HS-27A (cell line): ENCODE measurements at regions not wholly inside any gene's neighbourhood (a gene's known extent, or its start where the extent isn't known, plus 50 kb on each side); places are given as distances from the start of the nearest gene placed in this dataset.
"Not testable (repeated sequence)": the region's sequence is repeated elsewhere in the genome, so short reads cannot be mapped to it uniquely, and the experiment has no call there.

ENCODE experiments used
- DNase-seq: peaks from one replicate; pipeline ENCODE4 v3.0.0-alpha.2; 2012; ENCODE audit warnings: low read depth, missing footprints

- no peak for DNase-seq
These were observed 437.3 kb downstream of the NSUN3 start for GRCh38 chr3:94500146-94500545.

- not testable (repeated sequence) for DNase-seq
These were observed 444.5 kb downstream of the NSUN3 start for GRCh38 chr3:94507354-94507753.

- no peak for DNase-seq
These were observed 450.0 kb downstream of the NSUN3 start for GRCh38 chr3:94512876-94513275.

GRCh38 chr3:94513600-94513999 lies 450.7 kb downstream of the NSUN3 start:
- no peak for DNase-seq

GRCh38 chr3:94515983-94516382 lies 453.1 kb downstream of the NSUN3 start:
- DNase-seq = no peak

GRCh38 chr3:94520364-94520763 lies 457.5 kb downstream of the NSUN3 start:
- DNase-seq = no peak

GRCh38 chr3:94522488-94522887 lies 459.6 kb downstream of the NSUN3 start:
- DNase-seq = no peak

- DNase-seq = no peak
These were observed 461.4 kb downstream of the NSUN3 start for GRCh38 chr3:94524102-94524919.

GRCh38 chr3:94525043-94525442 lies 462.2 kb downstream of the NSUN3 start:
- no peak for DNase-seq

- DNase-seq = no peak
These were observed 467.0 kb downstream of the NSUN3 start for GRCh38 chr3:94529816-94530215.

GRCh38 chr3:94532951-94533350 lies 470.1 kb downstream of the NSUN3 start:
- DNase-seq = no peak

- no peak for DNase-seq
These were observed 477.1 kb downstream of the NSUN3 start for GRCh38 chr3:94539937-94540336.

- no peak for DNase-seq
These were observed 480.3 kb downstream of the NSUN3 start for GRCh38 chr3:94543161-94543560.

- DNase-seq = peak; percentile 33
These were observed 481.4 kb downstream of the NSUN3 start for GRCh38 chr3:94544131-94544789.

GRCh38 chr3:94548581-94549316 lies 485.9 kb downstream of the NSUN3 start:
- no peak for DNase-seq

- DNase-seq = no peak
These were observed 498.2 kb downstream of the NSUN3 start for GRCh38 chr3:94561094-94561493.

- DNase-seq = no peak
These were observed 501.4 kb downstream of the NSUN3 start for GRCh38 chr3:94564247-94564646.

- DNase-seq = no peak
These were observed 505.2 kb downstream of the NSUN3 start for GRCh38 chr3:94568041-94568440.

GRCh38 chr3:94573337-94573736 lies 510.5 kb downstream of the NSUN3 start:
- no peak for DNase-seq

- DNase-seq = no peak
These were observed 524.4 kb downstream of the NSUN3 start for GRCh38 chr3:94587291-94587690.

GRCh38 chr3:94593526-94594150 lies 530.8 kb downstream of the NSUN3 start:
- DNase-seq = no peak

- DNase-seq = no peak
These were observed 533.3 kb downstream of the NSUN3 start for GRCh38 chr3:94596141-94596540.
